MM.1S (cell line): ENCODE measurements at regions not wholly inside any gene's neighbourhood (a gene's known extent, or its start where the extent isn't known, plus 50 kb on each side); places are given as distances from the start of the nearest gene placed in this dataset.

Experiments
- EZH2 ChIP-seq: fragments of 300-600 bp; sonication (generic); optimal IDR thresholded peaks from 2 replicates; pipeline ENCODE3; 2017; ENCODE audit warnings: low read depth, mild to moderate bottlenecking, antibody characterized with exemption, low read length, mixed read lengths
- EZH2phosphoT487 ChIP-seq: fragments of 300-600 bp; sonication (generic); IDR thresholded peaks from 2 replicates; pipeline ENCODE4 v1.6.1; 2018; ENCODE audit warnings: antibody characterized with exemption, low read length
- TF ChIP-seq, protein P1 (sequence below): fragments of 300-600 bp; sonication (generic); IDR thresholded peaks from 2 replicates; pipeline ENCODE4 v1.5.1; 2016; ENCODE audit warnings: antibody characterized with exemption, low read length, mixed read lengths

DNA sequence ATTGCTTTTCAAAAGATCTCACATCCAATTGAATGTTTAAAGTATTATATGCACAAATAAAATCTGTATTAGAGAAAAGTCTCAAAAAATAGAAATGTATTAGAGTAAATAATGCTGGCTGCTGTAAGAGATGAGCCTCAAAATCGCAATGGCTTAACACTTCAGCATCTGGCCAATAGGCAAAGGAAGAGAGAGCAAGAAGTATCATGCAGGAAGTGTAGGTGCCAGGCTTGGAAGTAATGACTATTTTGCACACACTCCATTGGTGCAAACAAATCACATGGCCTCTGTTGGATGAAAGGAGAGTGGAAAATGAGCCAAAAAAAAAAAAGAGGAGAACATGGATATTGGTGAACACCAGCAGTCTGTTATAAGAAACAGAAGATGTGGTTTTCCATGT is 193.0 kb upstream of the E2F8 start:
- no peak for TF ChIP-seq EZH2phosphoT487
- TF ChIP-seq, protein P1, sequence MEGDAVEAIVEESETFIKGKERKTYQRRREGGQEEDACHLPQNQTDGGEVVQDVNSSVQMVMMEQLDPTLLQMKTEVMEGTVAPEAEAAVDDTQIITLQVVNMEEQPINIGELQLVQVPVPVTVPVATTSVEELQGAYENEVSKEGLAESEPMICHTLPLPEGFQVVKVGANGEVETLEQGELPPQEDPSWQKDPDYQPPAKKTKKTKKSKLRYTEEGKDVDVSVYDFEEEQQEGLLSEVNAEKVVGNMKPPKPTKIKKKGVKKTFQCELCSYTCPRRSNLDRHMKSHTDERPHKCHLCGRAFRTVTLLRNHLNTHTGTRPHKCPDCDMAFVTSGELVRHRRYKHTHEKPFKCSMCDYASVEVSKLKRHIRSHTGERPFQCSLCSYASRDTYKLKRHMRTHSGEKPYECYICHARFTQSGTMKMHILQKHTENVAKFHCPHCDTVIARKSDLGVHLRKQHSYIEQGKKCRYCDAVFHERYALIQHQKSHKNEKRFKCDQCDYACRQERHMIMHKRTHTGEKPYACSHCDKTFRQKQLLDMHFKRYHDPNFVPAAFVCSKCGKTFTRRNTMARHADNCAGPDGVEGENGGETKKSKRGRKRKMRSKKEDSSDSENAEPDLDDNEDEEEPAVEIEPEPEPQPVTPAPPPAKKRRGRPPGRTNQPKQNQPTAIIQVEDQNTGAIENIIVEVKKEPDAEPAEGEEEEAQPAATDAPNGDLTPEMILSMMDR: no peak
- TF ChIP-seq EZH2: no peak
